ENCODE measurements at regions not wholly inside any gene's neighbourhood (a gene's known extent, or its start where the extent isn't known, plus 50 kb on each side); places are given as distances from the start of the nearest gene placed in this dataset.
A peak's percentile ranks its signal among the peaks of the same experiment; 100 is the strongest.

GRCh38 chr2:120567128-120567527, 168.5 kb upstream of the GLI2 start:
- DNase-seq (ENCODE audit: low spot score) = no peak

DNA sequence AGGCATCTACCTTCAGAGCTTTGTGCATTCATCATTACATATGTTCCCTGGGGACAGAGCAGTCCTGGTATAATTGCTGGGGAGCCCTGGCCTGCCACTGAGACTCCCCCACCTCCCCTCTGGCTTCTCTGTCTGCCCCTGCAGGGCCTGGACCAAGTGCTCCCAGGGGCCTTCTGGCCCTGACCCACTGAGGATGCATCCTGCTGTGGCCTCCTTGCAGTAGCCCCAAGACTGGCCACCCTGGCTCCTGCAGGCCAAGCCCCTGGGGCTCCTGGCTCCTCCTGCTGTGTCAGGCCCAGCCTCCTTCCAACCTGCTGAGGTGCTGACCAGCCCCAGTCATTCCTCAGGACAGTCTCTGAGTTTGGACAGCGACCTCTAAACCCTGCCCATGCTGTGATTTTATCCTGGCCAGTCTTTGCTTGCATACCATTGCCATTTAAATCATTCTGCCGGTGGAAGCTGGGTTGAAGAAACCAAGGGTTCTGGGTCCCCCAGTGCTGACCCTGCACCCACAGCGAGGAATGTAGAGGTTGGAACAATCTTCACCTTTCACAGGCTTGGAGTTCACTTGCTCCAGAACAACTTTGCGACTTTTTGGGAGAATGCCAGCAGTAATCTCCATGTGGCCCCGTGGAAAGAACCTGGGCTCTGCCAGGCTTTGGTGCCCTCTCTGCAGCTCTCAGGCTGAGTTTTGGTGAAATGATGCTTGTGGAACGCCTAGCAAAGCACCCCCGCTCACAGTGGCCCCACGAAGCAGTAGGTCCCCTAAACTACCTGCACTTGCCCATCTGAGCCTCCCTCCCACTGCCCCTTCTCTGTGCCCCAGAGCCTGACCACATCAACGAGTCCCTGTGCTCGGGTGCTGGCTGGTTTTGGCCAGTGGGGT, 167.3 kb upstream of the GLI2 start:
- DNase-seq (ENCODE audit: low spot score) = no peak

DNA sequence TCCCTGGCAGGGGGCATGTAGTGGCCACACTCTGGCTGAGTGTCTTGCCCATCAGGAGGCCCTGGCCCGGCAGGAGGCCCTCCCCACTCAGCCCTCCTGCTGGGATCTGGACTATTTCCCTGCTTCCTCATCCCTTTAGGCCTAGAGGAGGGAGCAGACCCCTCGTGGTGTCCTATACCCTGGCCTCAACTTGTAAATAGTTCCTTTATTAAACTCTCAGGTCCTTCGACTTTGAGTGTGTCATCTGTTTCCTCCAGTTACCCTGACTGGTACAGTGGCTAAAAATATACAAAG, 166.7 kb upstream of the GLI2 start:
- no peak for DNase-seq (ENCODE audit: low spot score)

DNA sequence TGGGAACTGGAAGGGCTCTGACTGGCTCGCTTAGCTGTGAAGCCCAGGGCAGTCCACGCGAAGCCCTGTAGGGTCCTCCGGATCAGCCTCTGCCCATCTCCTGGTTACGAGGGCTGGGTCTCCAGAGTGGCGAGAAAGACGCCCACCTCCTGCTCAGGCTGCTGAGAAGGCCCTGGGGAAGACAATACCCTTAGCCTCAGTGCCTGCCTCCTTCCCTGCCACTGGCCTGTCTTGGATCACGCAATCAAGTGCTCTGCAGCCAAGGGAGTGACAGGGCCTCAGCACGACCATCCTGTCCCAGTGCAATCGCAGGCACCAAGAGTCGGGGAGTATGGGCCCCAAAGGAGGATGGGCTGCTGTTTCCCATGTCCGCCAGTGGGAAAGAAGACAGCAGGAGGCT, 165.7 kb upstream of the GLI2 start:
- no peak for DNase-seq (ENCODE audit: low spot score)

GRCh38 chr2:120570546-120570945, 165.1 kb upstream of the GLI2 start:
- no peak for DNase-seq (ENCODE audit: low spot score)

GRCh38 chr2:120571015-120571728, 164.5 kb upstream of the GLI2 start:
- DNase-seq (ENCODE audit: low spot score) = peak; percentile 25

DNA sequence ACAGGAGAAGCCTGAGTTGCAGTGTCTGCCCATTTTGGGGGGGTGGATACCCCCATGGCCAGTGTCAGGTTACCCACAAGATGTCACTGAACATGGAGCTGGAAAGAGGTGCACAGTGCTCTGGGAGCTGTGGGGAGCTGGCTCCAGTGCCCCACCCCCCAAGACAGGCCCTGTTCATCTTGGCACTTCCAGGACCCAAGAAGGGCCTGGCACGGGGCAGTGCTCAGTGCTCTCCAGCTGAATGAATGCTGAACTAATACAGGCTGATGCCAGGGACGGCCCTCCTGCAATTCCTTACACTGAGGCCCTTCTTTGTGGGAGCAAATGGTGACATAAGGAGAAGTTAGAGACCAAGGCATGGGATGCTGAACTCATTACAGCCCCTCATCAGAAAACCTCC, 163.4 kb upstream of the GLI2 start:
- no peak for DNase-seq (ENCODE audit: low spot score)

GRCh38 chr2:120574620-120575019, 161.0 kb upstream of the GLI2 start:
- DNase-seq (ENCODE audit: low spot score) = no peak

- DNase-seq (ENCODE audit: low spot score) = no peak
These were observed 159.7 kb upstream of the GLI2 start for GRCh38 chr2:120575966-120576365.

DNA sequence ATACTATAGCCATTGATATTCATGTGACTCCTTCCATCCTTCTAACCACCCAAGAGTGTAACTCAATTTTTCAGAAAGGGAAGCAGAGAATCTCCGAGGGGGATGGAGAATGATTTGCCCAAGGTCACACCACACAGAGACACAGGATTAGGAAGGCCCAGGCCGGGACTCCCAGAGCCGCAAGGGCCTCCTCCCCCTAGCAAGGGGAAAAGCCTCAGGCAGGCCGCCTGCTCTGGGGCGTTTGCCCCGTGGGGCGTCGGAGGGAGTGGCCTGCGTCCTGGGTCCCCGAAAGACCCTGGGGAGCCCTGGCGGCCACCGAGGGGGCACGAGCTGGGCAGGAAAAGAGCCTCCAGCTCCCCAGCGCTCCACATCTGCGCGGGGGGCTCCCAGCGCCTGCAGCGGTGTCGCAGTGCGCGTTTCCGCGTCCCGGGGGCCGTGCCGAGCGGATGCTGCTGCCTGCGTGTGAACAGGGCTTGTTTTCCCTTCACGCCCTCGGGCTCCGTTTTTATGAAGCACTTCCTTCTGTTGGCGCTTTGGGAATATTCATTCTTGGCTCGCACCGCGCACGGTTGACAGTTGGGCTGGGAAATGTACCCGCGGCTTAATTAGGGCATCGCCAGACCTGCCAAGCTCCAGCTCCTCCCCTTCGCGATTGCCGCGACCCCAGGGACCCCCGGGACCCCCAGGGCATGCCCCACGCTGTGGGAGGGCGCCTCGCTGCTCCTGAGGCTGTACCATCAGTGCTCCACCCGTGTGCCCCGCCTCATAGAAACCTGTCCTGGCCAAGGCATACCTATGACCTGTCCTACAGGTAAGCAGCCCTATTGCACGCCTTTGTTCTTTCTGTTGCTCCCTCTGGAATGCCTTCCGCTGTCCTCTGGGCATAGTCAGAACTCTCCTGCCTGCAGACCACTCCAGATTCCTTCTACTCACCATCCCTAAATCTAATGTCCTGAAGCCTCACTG, 158.9 kb upstream of the GLI2 start:
- peak; percentile 30 for DNase-seq (ENCODE audit: low spot score)

- no peak for DNase-seq (ENCODE audit: low spot score)
These were observed 157.9 kb upstream of the GLI2 start for GRCh38 chr2:120577721-120578295.

DNA sequence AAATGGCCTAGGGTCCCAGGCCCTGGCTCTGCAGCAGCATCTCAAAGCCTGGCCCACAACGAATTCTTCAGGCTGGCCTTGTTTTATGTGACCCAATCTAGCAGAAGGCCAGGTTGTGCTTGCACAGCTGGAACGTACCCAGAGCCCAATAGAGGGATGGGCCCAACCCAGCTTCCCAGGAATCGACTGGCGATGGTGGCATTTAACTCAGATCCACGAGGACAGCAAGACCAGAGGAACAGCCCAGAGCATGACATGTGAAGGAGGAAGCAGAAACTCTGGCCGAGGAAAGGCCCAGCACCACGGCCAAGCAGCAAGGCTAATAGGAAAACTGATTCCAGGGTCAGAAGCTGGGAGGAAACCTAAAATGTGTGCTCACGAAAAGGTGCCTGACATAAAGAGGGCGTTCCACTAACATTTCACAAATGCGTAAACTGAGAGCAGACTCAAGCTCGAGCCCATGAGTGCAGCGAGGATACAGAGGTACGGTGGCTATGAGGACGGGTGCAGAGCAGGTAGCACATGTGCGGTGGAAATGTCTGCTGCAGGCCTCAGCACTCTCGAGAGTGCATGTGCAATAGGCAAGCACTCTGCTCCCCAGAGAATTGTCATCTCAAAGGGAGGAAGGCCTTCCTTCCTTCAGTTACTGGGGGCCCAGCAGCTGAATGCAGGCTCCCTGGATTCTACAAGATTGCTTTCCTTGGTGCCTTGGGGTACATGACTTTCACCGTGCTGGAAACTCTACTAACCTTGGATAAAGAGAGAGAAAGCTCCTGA, 156.9 kb upstream of the GLI2 start:
- no peak for DNase-seq (ENCODE audit: low spot score)

DNA sequence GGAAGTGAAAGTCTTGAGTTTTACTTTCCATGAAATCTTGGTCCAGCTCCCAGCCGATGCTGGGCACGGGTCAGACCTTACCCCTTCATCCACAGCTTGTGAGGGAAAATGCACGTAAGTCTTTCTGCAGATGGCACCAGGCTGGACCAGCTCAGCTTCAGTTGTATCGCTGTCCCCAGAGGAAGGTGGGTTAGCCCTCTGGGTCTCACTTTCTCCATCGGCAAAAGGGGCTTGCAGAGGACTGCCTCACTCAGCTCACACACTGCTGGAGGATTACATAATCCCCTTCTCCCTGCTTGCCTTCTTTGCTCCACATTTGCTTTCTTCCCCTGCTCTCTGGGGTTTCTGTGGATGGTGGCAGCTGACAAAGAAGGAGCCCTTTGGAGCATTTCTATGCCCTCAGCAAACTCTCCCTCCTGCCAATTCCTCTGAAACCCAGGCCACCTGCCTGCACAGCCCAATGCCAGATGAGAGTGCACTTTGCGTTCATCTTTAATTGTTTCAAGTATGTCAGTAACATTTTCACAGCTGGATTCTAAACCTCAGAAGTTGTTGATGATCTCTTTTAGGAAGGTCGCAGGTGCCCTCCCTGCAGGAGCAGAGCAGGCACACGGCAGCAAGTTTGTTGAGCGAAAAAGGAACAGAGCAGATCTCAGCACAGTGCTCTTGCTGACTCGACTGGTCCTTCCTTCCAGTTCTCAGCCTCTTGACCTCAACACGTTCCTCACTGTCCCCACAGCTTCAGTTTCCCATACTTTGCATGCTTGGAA, 155.6 kb upstream of the GLI2 start:
- no peak for DNase-seq (ENCODE audit: low spot score)

DNA sequence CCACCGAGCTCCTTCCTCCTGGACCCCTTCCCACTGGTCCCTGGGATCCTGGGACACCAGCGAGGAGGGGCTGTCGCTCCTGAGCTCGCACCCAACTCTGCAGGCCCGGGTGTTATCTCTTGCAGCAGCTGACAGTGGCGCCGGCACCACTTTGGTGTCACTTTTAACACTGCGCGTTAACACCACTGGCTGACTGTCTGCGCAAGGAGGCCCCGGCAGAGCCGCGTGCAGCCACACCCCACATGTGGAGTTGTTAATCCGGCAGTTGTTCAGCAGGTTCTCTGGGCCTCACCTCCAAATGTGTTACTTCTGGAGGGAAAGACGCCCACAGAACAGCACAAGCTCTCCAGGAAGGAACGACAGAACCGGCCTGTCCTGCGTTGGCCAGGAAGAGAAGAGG, 155.0 kb upstream of the GLI2 start:
- DNase-seq (ENCODE audit: low spot score) = no peak

- no peak for DNase-seq (ENCODE audit: low spot score)
These were observed 152.5 kb upstream of the GLI2 start for GRCh38 chr2:120583121-120583520.

GRCh38 chr2:120583851-120584570, 151.7 kb upstream of the GLI2 start:
- DNase-seq (ENCODE audit: low spot score) = no peak

DNA sequence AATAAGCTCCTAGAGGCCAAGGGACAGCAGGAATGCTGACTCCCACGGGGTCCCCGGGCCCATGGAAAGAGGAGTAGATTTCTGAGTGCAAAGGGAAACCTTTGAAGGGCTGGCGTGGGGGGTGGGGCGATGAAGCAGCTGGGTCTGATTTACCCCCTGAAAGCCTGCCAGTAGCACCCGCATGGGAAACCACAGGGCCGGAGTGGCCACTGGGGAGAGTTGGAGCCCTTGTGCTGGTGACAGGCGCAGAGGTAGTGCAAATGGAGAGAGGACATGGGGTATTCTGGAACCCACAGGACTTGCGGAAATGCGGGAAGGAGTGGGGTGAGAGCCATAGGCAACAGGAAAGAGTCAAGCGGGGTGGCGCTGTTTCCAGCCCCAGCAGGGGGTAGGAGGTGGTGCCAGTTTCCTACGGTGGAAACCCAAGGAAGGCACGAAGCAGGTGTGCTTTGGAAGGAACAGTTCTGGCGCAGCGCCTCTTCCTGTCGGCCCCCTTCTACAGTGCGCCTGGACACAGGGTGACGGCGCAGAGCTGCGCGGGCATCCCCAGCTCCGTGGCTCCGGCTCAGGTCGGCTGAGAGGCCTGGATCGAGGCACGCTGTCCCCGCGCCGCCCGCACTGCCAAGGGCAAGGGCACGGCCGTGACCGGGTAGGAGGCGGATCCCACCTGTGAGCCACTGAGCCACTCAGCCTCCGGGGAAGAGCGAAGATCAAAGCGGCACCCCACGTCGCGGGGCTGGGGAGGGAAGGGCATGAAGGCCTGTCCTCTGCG, 149.0 kb upstream of the GLI2 start:
- DNase-seq (ENCODE audit: low spot score) = no peak

DNA sequence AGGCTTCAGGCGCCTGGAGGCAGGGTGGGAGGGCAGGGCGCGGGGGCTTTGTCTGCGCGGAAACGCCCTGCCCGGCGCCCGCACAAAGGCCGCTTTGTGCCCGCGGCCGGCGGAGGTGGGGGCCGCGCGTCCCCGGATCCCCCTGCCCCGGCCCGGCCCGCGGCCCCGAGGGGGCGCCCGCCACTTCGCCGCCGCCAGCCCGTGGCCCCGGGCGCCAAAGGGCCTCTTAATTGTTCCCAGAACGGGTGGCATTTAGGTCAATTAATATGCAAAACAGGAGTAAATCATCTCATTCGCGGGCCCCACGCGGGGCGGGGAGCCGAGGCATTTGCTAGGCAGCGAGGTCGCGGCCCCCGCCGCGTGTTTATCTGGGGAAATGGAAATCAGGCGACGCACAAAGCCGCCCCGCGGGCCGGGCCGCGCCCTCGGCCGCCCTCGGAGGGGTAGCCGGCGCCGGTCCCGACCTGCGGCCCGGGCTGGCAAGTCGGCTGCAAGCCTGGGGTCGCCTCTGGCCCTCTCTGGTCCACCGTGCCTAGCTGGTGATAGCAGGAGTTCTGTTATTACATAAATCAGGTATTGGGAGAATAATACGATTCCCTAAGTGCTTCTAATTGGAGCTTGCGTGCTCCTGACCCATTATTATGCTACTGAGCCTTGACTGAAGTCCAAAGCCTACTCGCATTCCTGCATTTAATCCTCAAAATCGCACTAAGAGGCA, 148.2 kb upstream of the GLI2 start:
- DNase-seq (ENCODE audit: low spot score) = no peak
